DMS 273 treated with DMSO at 0.1 percent for 48 hours (cell line): ENCODE measurements at regions not wholly inside any gene's neighbourhood (a gene's known extent, or its start where the extent isn't known, plus 50 kb on each side); places are given as distances from the start of the nearest gene placed in this dataset.

Source experiments
- DNase-seq: peaks from one replicate; lab custom pipeline; 2025; lab: John Stamatoyannopoulos, UW

GRCh38 chr2:9738535-9739496 lies 104.5 kb upstream of the TAF1B start:
- DNase-seq = no peak

GRCh38 chr2:9739531-9739964 lies 103.7 kb upstream of the TAF1B start:
- DNase-seq = no peak

GRCh38 chr2:9740382-9741073 lies 102.7 kb upstream of the TAF1B start:
- DNase-seq = no peak

- DNase-seq = no peak
Observed at GRCh38 chr2:9741110-9741509, 102.2 kb upstream of the TAF1B start.

- DNase-seq = no peak
Observed at GRCh38 chr2:9742601-9743000, 100.7 kb upstream of the TAF1B start.

GRCh38 chr2:9744256-9745004 lies 98.8 kb upstream of the TAF1B start:
- no peak for DNase-seq

- DNase-seq = no peak
Observed at GRCh38 chr2:9745153-9745899, 97.9 kb upstream of the TAF1B start.

- DNase-seq = no peak
Observed at GRCh38 chr2:9747396-9747795, 95.9 kb upstream of the TAF1B start.

- DNase-seq = no peak
Observed at GRCh38 chr2:9748577-9748976, 94.7 kb upstream of the TAF1B start.

- no peak for DNase-seq
Observed at GRCh38 chr2:9749546-9750223, 93.6 kb upstream of the TAF1B start.

GRCh38 chr2:9750224-9751215 lies 92.8 kb upstream of the TAF1B start:
- no peak for DNase-seq

- DNase-seq = no peak
Observed at GRCh38 chr2:9751831-9752230, 91.4 kb upstream of the TAF1B start.

GRCh38 chr2:9752441-9753275 lies 90.6 kb upstream of the TAF1B start:
- DNase-seq = no peak

- no peak for DNase-seq
Observed at GRCh38 chr2:9753276-9753600, 90.0 kb upstream of the TAF1B start.

- DNase-seq = no peak
Observed at GRCh38 chr2:9753665-9754531, 89.4 kb upstream of the TAF1B start.

GRCh38 chr2:9754532-9754887 lies 88.8 kb upstream of the TAF1B start:
- DNase-seq = no peak

- no peak for DNase-seq
Observed at GRCh38 chr2:9755008-9755407, 88.3 kb upstream of the TAF1B start.

- DNase-seq = no peak
Observed at GRCh38 chr2:9755638-9756037, 87.6 kb upstream of the TAF1B start.
